PC-9 (cell line): ENCODE measurements at regions not wholly inside any gene's neighbourhood (a gene's known extent, or its start where the extent isn't known, plus 50 kb on each side); places are given as distances from the start of the nearest gene placed in this dataset.

Experiments
- BruUV-seq: library from RNA; stranded (reverse); fragments of 400-500 nt; replicated peaks from 2 replicates; lab custom pipeline; 2021; lab: Mats Ljungman, UMichigan
- CTCF ChIA-PET: fragments of 300-600 bp; sonication (Branson Sonifier 250); formaldehyde crosslinking; loops from one replicate; lab custom pipeline; 2022; ENCODE audit warnings: antibody characterized with exemption; lab: Charles Lee
- POLR2A ChIA-PET: fragments of 300-600 bp; sonication (Branson Sonifier 250); formaldehyde crosslinking; loops from one replicate; lab custom pipeline; 2022; ENCODE audit warnings: antibody characterized with exemption; ENCODE audit not compliant: unreplicated experiment; lab: Charles Lee
- DNase-seq, 2 experiments: peaks; one replicate each; pipeline versions ENCODE4 v3.0.0 to v3.0.0-alpha.2; 2015 to 2022; ENCODE audit warnings: mixed read lengths in 1 of 2
- H2AFZ ChIP-seq: fragments of 200-600 bp; sonication (generic); 2 replicates; pipeline ENCODE4 v1.8.1; 2017; ENCODE audit warnings: antibody characterized with exemption
- H3F3A ChIP-seq: fragments of 200-600 bp; sonication (generic); 2 replicates; pipeline ENCODE4 v1.8.1; 2017; ENCODE audit warnings: antibody characterized with exemption, mild to moderate bottlenecking, low read depth; ENCODE audit not compliant: insufficient read depth
- H3K27ac ChIP-seq: fragments of 200-600 bp; sonication (generic); 2 replicates; pipeline ENCODE4 v1.6.1; 2016; ENCODE audit warnings: mixed run types
- H3K27me3 ChIP-seq: fragments of 200-600 bp; sonication (generic); 2 replicates; pipeline ENCODE4 v1.6.1; 2016; ENCODE audit warnings: low read depth, mixed run types; ENCODE audit not compliant: insufficient read depth
- H3K36me3 ChIP-seq: fragments of 200-600 bp; sonication (generic); 2 replicates; pipeline ENCODE4 v1.6.1; 2016; ENCODE audit warnings: low read depth, mixed run types
- H3K4me1 ChIP-seq: fragments of 200-600 bp; sonication (generic); replicated peaks from 2 replicates; pipeline ENCODE4 v1.6.1; 2016; ENCODE audit warnings: mixed run types; ENCODE audit not compliant: insufficient read depth
- H3K4me2 ChIP-seq: fragments of 200-600 bp; sonication (generic); 2 replicates; pipeline ENCODE4 v1.6.1; 2017; ENCODE audit warnings: mixed run types
- H3K4me3 ChIP-seq: fragments of 200-600 bp; sonication (generic); 2 replicates; pipeline ENCODE4 v1.6.1; 2016; ENCODE audit warnings: mixed run types
- H3K79me2 ChIP-seq: fragments of 200-600 bp; sonication (generic); 2 replicates; pipeline ENCODE4 v1.6.1; 2017; ENCODE audit warnings: low read depth, mixed run types
- H3K9me2 ChIP-seq: fragments of 200-600 bp; sonication (generic); 2 replicates; pipeline ENCODE4 v1.8.1; 2017; ENCODE audit warnings: mild to moderate bottlenecking; ENCODE audit not compliant: insufficient read depth
- H3K9me3 ChIP-seq: fragments of 200-600 bp; sonication (generic); 2 replicates; pipeline ENCODE4 v1.8.1; 2016; ENCODE audit warnings: low read depth; ENCODE audit not compliant: insufficient read depth
- H4K20me1 ChIP-seq: fragments of 200-600 bp; sonication (generic); 2 replicates; pipeline ENCODE4 v1.8.1; 2017; ENCODE audit not compliant: insufficient read depth
- CTCF ChIP-seq: fragments of 200-600 bp; sonication (generic); conservative IDR thresholded peaks from 2 replicates; pipeline ENCODE4 v1.6.1; 2017; ENCODE audit warnings: mixed run types, antibody characterized with exemption, mild to moderate bottlenecking, moderate library complexity
- EZH2 ChIP-seq: fragments of 200-600 bp; sonication (generic); IDR thresholded peaks from 2 replicates; pipeline ENCODE4 v1.8.0; 2017; ENCODE audit warnings: antibody characterized with exemption, low read depth
- intact Hi-C: fragments of 100-400 bp; cut with micrococcal nuclease; formaldehyde crosslinking; loops from one replicate; pipeline ENCODE4 v1.10.0; 2022; ENCODE audit not compliant: unreplicated experiment

GRCh38 chrX:10350221-10350620 lies 193.4 kb downstream of the CLCN4 start:
- no peak overlapping the region for H3K27ac ChIP-seq
- no peak for DNase-seq
- 0 out of 2 replicates have a peak overlapping the region, but pooled peaks have one; percentile 33 for H2AFZ ChIP-seq
- H3K4me3 ChIP-seq = no peak overlapping the region
- H3K4me2 ChIP-seq = no peak overlapping the region
- 0 out of 2 replicates have a peak, but pooled peaks cover 3% of the 10 kb centered on the region for H3K9me3 ChIP-seq
- no TSS peak for BruUV-seq
- no peaks in the 10 kb centered on the region for H3K79me2 ChIP-seq
- ChIA-PET CTCF (no interaction called here), POLR2A (interaction anchor here (0.6 kb wide), 1 partner anchor 23 kb away, joined by 4 read pairs; no protein-coding TSS in a partner anchor)
- intact Hi-C loops = no loop called here
- no peaks in the 10 kb centered on the region for H3K9me2 ChIP-seq
- no peaks in the 10 kb centered on the region for H3K27me3 ChIP-seq
- 0 out of 2 replicates have a peak, but pooled peaks cover 3% of the 10 kb centered on the region for H3F3A ChIP-seq
- no peaks in the 10 kb centered on the region for H4K20me1 ChIP-seq
- peaks cover 30% of the 10 kb centered on the region for H3K4me1 ChIP-seq
- H3K36me3 ChIP-seq = no peaks in the 10 kb centered on the region
- TF ChIP-seq EZH2 = no peak
- TF ChIP-seq CTCF = no peak

DNA sequence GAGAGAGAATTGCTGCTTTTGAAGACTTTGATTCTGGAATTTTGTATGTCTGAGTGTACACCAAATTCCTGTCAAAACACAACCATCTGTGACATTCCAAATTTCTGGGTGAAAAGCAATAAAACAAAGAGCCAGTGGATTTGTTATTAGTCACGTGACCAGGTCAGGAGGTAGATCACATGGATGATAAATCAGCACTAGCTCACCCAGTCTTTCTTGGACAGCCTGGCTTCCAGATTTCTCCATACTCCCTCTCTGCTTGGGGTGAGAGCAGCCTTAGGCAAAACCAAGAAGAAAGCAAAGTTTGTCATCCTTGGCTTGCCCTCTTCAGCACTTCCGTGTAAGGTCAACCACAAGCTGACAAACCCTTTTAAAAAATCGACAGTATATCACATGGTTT lies 194.2 kb downstream of the CLCN4 start:
- H3K4me1 ChIP-seq = peaks cover 30% of the 10 kb centered on the region
- H3F3A ChIP-seq = 0 out of 2 replicates have a peak, but pooled peaks cover 3% of the 10 kb centered on the region
- 0 out of 2 replicates have a peak, but pooled peaks cover 3% of the 10 kb centered on the region for H3K9me3 ChIP-seq
- no peak for TF ChIP-seq EZH2
- no peak for TF ChIP-seq CTCF
- POLR2A ChIA-PET = no interaction called here
- no peaks in the 10 kb centered on the region for H4K20me1 ChIP-seq
- no peak overlapping the region for H3K4me3 ChIP-seq
- peak overlapping the region; percentile 32 for H3K4me2 ChIP-seq
- H3K27ac ChIP-seq = peak overlapping the region; percentile 56
- no peaks in the 10 kb centered on the region for H3K79me2 ChIP-seq
- CTCF ChIA-PET = no interaction called here
- peak; percentile 8 to 74 for DNase-seq
- H3K27me3 ChIP-seq = no peaks in the 10 kb centered on the region
- intact Hi-C loops = no loop called here
- no TSS peak for BruUV-seq
- no peak overlapping the region for H2AFZ ChIP-seq
- H3K9me2 ChIP-seq = no peaks in the 10 kb centered on the region
- no peaks in the 10 kb centered on the region for H3K36me3 ChIP-seq

DNA sequence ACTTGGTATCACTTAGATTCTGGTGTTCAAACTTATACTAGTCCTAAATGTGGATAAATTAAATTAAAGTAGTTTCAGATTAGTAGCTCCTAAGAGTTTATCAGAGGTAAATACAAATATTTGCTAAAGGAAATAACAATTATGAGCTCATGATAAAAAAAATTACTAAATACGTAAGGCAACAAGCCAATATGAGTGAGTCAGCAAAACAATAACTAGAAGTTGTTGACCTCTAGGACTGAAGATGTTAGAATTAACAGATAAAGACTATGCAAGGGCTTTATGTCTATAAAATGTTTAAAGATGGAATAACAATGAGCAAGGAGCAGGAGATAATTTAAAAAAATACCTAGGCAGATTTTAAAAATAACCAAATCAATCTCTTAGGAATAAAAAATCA lies 195.8 kb downstream of the CLCN4 start:
- H3K36me3 ChIP-seq = no peaks in the 10 kb centered on the region
- no peaks in the 10 kb centered on the region for H3K27me3 ChIP-seq
- peak overlapping the region; percentile 38; the same call in 1 of the 2 replicates for H3K4me2 ChIP-seq
- peak overlapping the region; percentile 56; the same call in 1 of the 2 replicates for H3K27ac ChIP-seq
- CTCF ChIA-PET = no interaction called here
- H3K9me2 ChIP-seq = no peaks in the 10 kb centered on the region
- H2AFZ ChIP-seq = no peak overlapping the region
- no peak overlapping the region for H3K4me3 ChIP-seq
- H3K79me2 ChIP-seq = no peaks in the 10 kb centered on the region
- intact Hi-C loops = no loop called here
- no TSS peak for BruUV-seq
- no peaks in the 10 kb centered on the region for H4K20me1 ChIP-seq
- POLR2A ChIA-PET = no interaction called here
- DNase-seq = peak in 1 of 2 experiments; percentile 41
- peaks cover 30% of the 10 kb centered on the region for H3K4me1 ChIP-seq
- 0 out of 2 replicates have a peak, but pooled peaks cover 3% of the 10 kb centered on the region for H3F3A ChIP-seq
- 0 out of 2 replicates have a peak, but pooled peaks cover 3% of the 10 kb centered on the region for H3K9me3 ChIP-seq
- TF ChIP-seq CTCF (no peak), EZH2 (no peak)
